AG10803 (cell line): ENCODE measurements at regions not wholly inside any gene's neighbourhood (a gene's known extent, or its start where the extent isn't known, plus 50 kb on each side); places are given as distances from the start of the nearest gene placed in this dataset.

Experiments used
- DNase-seq: peaks from one replicate; pipeline ENCODE4 v3.0.0; 2010; ENCODE audit warnings: low read depth
- H3K4me3 ChIP-seq: 2 replicates; pipeline ENCODE4 v1.5.1; 2011; ENCODE audit warnings: mild to moderate bottlenecking, low read length, control low read depth
- CTCF ChIP-seq: conservative IDR thresholded peaks from 2 replicates; pipeline ENCODE4 v1.5.1; 2011; ENCODE audit warnings: mild to moderate bottlenecking, low read length, control low read depth, inconsistent platforms

GRCh38 chr1:63190171-63190570 lies 132.2 kb upstream of the FOXD3 start:
- no peak for DNase-seq
- no peak overlapping the region for H3K4me3 ChIP-seq
- no peak for TF ChIP-seq CTCF

DNA sequence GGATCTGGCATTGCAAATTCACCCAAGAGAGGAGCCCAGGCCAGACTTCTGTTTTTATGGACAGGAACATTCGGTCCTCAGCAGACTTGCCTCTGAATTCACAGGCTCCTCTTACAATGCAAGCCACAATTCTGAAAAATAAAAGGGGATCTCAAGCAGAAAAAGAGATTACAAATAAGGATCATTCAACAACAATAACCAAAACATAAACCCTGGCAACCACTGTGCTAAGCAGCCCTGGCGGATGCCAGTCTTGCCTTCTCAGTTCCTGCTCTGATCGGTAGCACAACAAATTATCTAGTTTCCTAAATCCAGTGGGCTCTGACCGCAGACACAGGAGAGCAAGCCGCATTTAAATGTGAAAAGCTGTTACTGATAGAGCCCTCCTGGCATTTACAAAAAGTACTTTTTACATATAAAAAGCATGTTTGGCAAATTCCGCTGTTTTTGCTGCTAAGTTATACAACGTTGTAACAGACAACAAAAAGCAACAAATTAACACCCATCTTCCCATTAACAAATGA lies 123.4 kb upstream of the FOXD3 start:
- no peak for DNase-seq
- no peak for TF ChIP-seq CTCF
- no peak overlapping the region for H3K4me3 ChIP-seq

DNA sequence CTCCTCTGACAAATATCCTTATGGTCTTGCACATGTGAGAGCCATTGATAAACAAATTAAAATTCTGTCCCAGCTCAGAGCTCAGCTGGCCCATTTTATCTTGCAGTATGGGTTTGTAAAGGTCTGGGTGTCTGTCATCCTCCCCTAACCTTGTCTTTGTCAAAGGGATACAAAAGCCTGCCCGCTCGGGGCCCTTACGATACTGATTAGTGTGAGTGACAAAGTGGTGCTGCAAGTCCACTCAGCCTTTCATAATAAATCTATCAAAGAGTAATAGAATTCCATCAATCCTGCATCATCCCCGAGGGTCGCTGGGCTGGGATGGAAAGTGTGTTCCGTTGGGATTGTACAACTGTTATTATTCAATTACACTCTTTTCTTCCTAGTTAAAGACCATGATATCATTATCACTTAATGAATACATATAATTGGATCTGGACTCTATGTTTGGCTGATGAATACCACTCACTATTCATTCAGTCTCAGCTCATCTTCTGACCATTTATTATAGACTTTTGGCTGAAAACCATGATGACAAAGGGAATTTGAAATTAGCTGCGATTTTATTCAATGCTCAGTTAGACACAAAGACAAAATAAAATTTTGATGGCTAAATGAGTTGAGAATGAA lies 122.5 kb upstream of the FOXD3 start:
- TF ChIP-seq CTCF, result no peak
- no peak for DNase-seq
- H3K4me3 ChIP-seq, result no peak overlapping the region

GRCh38 chr1:63200676-63201075 lies 121.7 kb upstream of the FOXD3 start:
- no peak overlapping the region for H3K4me3 ChIP-seq
- TF ChIP-seq CTCF, result no peak
- no peak for DNase-seq

- no peak for DNase-seq
- no peak for TF ChIP-seq CTCF
Observed at GRCh38 chr1:63203641-63204040, 118.7 kb upstream of the FOXD3 start.

GRCh38 chr1:63205776-63206175 lies 116.6 kb upstream of the FOXD3 start:
- no peak for TF ChIP-seq CTCF
- no peak overlapping the region for H3K4me3 ChIP-seq
- DNase-seq, result no peak

More at GRCh38 chr1:63203641-63204040, 118.7 kb upstream of the FOXD3 start:
- no peak overlapping the region for H3K4me3 ChIP-seq

GRCh38 chr1:63214553-63214952 lies 107.8 kb upstream of the FOXD3 start:
- DNase-seq, result no peak
- no peak for TF ChIP-seq CTCF
- no peak overlapping the region for H3K4me3 ChIP-seq
